Stimulated activated naive CD8-positive, alpha-beta T cell treated with anti-CD3 and anti-CD28 coated beads, Interleukin-15, Interleukin-2, amounts not matched to agents 100 ng/mL and 50 ng/mL, for 24 hours (primary cell): ENCODE measurements at regions not wholly inside any gene's neighbourhood (a gene's known extent, or its start where the extent isn't known, plus 50 kb on each side); places are given as distances from the start of the nearest gene placed in this dataset.
"Not testable (repeated sequence)": the region's sequence is repeated elsewhere in the genome, so short reads cannot be mapped to it uniquely, and the experiment has no call there.

ENCODE experiments used
- H3K27ac Mint-ChIP-seq: one replicate; pipeline ENCODE4 v1.8.0; 2021; ENCODE audit warnings: mild to moderate bottlenecking, mixed read lengths
- H3K27me3 Mint-ChIP-seq: one replicate; pipeline ENCODE4 v1.8.0; 2021; ENCODE audit warnings: mixed read lengths
- H3K36me3 Mint-ChIP-seq: one replicate; pipeline ENCODE4 v1.8.0; 2021; ENCODE audit warnings: low read depth, mixed read lengths
- H3K4me1 Mint-ChIP-seq: one replicate; pipeline ENCODE4 v1.8.0; 2021; ENCODE audit warnings: low read depth, mixed read lengths
- H3K4me3 Mint-ChIP-seq: one replicate; pipeline ENCODE4 v1.8.0; 2021; ENCODE audit warnings: mild to moderate bottlenecking, mixed read lengths
- H3K9me3 Mint-ChIP-seq: one replicate; pipeline ENCODE4 v1.8.0; 2021; ENCODE audit warnings: mixed read lengths

GRCh38 chr9:21607576-21607975, 125.5 kb upstream of the IFNE start:
- Mint-ChIP-seq H3K27ac (no peak overlapping the region), H3K27me3 (no peaks in the 10 kb centered on the region), H3K4me3 (no peak overlapping the region), H3K36me3 (no peaks in the 10 kb centered on the region), H3K9me3 (no peaks in the 10 kb centered on the region), H3K4me1 (peaks cover 56% of the 10 kb centered on the region)

- no peaks in the 10 kb centered on the region for H3K9me3 Mint-ChIP-seq
- H3K4me3 Mint-ChIP-seq: no peak overlapping the region
- H3K36me3 Mint-ChIP-seq: no peaks in the 10 kb centered on the region
- H3K27ac Mint-ChIP-seq: no peak overlapping the region
- peaks cover 61% of the 10 kb centered on the region for H3K4me1 Mint-ChIP-seq
- no peaks in the 10 kb centered on the region for H3K27me3 Mint-ChIP-seq
These were observed 126.1 kb upstream of the IFNE start for GRCh38 chr9:21608200-21608599.

- H3K27me3 Mint-ChIP-seq: no peaks in the 10 kb centered on the region
- no peak overlapping the region for H3K4me3 Mint-ChIP-seq
- H3K27ac Mint-ChIP-seq: no peak overlapping the region
- H3K9me3 Mint-ChIP-seq: no peaks in the 10 kb centered on the region
- H3K4me1 Mint-ChIP-seq: peaks cover 68% of the 10 kb centered on the region
- no peaks in the 10 kb centered on the region for H3K36me3 Mint-ChIP-seq
These were observed 127.4 kb upstream of the IFNE start for GRCh38 chr9:21609506-21609905.

GRCh38 chr9:21611891-21612290, 129.8 kb upstream of the IFNE start:
- H3K9me3 Mint-ChIP-seq: no peaks in the 10 kb centered on the region
- H3K27me3 Mint-ChIP-seq: no peaks in the 10 kb centered on the region
- H3K4me1 Mint-ChIP-seq: peaks cover 89% of the 10 kb centered on the region
- H3K36me3 Mint-ChIP-seq: no peaks in the 10 kb centered on the region
- peak overlapping the region; percentile 56 for H3K4me3 Mint-ChIP-seq
- H3K27ac Mint-ChIP-seq: peak overlapping the region; percentile 82

GRCh38 chr9:21615018-21615417, 132.9 kb upstream of the IFNE start:
- Mint-ChIP-seq H3K9me3 (no peaks in the 10 kb centered on the region), H3K36me3 (no peaks in the 10 kb centered on the region), H3K4me3 (no peak overlapping the region), H3K27me3 (no peaks in the 10 kb centered on the region), H3K4me1 (peaks cover 67% of the 10 kb centered on the region), H3K27ac (no peak overlapping the region)

DNA sequence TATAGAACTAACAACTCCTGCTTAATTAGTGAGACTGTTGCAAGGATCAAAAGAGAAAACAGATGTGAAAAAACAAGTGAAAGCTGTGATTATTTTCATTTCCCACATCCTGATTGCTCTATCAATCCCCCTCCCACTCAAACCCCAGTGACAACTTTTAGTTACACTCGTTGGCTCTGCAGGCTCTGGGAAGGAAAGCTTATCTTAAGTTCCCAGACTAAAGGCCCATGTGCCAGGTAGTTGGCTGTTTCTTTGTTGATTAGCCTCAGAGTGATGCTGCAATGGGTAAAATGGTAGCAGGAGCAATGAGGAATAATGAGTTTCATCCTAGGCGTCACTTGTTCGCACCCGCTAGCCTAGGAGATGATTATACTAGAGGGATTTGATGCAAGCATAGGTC, 133.3 kb upstream of the IFNE start:
- Mint-ChIP-seq H3K9me3 (no peaks in the 10 kb centered on the region), H3K4me3 (no peak overlapping the region), H3K4me1 (peaks cover 63% of the 10 kb centered on the region), H3K27me3 (no peaks in the 10 kb centered on the region), H3K27ac (no peak overlapping the region), H3K36me3 (no peaks in the 10 kb centered on the region)

DNA sequence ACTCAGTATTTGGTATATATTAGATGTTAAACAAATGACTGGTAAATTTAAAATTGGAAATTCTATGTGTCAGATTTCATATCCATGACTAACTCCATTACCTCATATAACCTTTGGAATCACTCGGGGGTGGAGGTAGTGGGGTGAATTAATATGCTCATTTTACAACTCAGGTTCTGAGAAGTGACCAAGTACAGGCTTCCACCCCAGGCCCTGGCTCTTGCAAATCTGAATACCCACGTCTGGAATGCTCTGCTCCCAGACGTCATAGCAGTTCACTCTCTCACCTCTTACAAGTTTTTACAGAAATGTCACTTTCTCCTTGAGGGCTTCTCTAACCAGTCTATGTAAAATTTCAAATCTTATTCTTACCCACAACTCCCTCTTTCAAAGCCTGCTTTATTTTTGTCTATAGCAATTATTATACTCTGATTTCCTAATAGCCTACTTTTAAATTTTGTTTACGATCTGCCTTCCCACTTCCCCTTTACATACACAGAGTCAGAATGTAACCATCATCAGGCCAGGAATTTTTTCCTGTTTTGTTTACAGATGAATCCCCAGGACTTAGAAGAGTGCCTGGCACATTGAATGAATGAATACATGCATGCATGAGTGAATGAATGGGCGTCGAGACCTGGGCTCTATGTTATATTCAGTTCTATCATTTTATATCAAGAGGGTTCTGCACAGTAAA, 134.1 kb upstream of the IFNE start:
- H3K27ac Mint-ChIP-seq: no peak overlapping the region
- H3K4me3 Mint-ChIP-seq: no peak overlapping the region

GRCh38 chr9:21624675-21625644, 142.8 kb upstream of the IFNE start:
- H3K4me1 Mint-ChIP-seq: peaks cover 52% of the 10 kb centered on the region
- H3K4me3 Mint-ChIP-seq: peak overlapping the region; percentile 0
- H3K27me3 Mint-ChIP-seq: no peaks in the 10 kb centered on the region

More for the DNA sequence above, 134.1 kb upstream of the IFNE start:
- Mint-ChIP-seq H3K27me3 (no peaks in the 10 kb centered on the region), H3K9me3 (no peaks in the 10 kb centered on the region), H3K4me1 (peaks cover 55% of the 10 kb centered on the region), H3K36me3 (no peaks in the 10 kb centered on the region)

GRCh38 chr9:21626493-21626892, 144.4 kb upstream of the IFNE start:
- no peak overlapping the region for H3K27ac Mint-ChIP-seq
- peak overlapping the region; percentile 2 for H3K4me3 Mint-ChIP-seq
- peaks cover 10% of the 10 kb centered on the region for H3K36me3 Mint-ChIP-seq
- peaks cover 50% of the 10 kb centered on the region for H3K4me1 Mint-ChIP-seq
- H3K9me3 Mint-ChIP-seq: peaks cover 14% of the 10 kb centered on the region
- peaks cover 3% of the 10 kb centered on the region for H3K27me3 Mint-ChIP-seq

More at GRCh38 chr9:21624675-21625644, 142.8 kb upstream of the IFNE start:
- peaks cover 10% of the 10 kb centered on the region for H3K36me3 Mint-ChIP-seq
- H3K27ac Mint-ChIP-seq: peak overlapping the region; percentile 81
- H3K9me3 Mint-ChIP-seq: peaks cover 12% of the 10 kb centered on the region

DNA sequence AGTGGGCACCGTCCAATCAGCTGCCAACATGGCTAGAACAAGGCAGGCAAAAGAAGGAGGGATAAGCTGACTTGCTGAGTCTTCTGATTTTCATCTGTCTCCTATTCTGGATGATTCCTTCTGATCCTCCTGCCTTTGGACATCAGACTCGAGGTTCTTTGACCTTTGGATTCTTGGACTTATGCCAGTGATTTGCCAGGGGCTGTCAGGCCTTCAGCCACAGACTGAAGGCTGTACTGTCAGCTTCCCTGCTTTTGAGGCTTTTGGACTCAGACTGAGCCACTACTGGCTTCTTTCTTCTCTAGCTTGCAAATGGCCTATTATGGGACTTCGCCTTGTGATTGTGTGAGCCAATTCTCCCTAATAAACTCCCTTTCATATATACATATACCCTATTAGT, 146.8 kb upstream of the IFNE start:
- not testable (repeated sequence) for H3K36me3 Mint-ChIP-seq, H3K27me3 Mint-ChIP-seq, H3K27ac Mint-ChIP-seq, H3K4me3 Mint-ChIP-seq
- Mint-ChIP-seq H3K4me1 (peaks cover 40% of the 10 kb centered on the region), H3K9me3 (peaks cover 14% of the 10 kb centered on the region)

- Mint-ChIP-seq H3K4me3 (no peak overlapping the region), H3K9me3 (peaks cover 6% of the 10 kb centered on the region), H3K27ac (no peak overlapping the region), H3K4me1 (no peaks in the 10 kb centered on the region), H3K27me3 (peaks cover 3% of the 10 kb centered on the region), H3K36me3 (no peaks in the 10 kb centered on the region)
These were observed 152.8 kb upstream of the IFNE start for GRCh38 chr9:21634951-21635350.

- Mint-ChIP-seq H3K9me3 (peaks cover 4% of the 10 kb centered on the region), H3K36me3 (no peaks in the 10 kb centered on the region), H3K4me1 (no peaks in the 10 kb centered on the region), H3K27ac (no peak overlapping the region), H3K27me3 (no peaks in the 10 kb centered on the region), H3K4me3 (no peak overlapping the region)
These were observed 156.0 kb upstream of the IFNE start for GRCh38 chr9:21638104-21638503.

GRCh38 chr9:21653091-21653490, 149.3 kb upstream of the MTAP start:
- no peak overlapping the region for H3K4me3 Mint-ChIP-seq
- H3K27me3 Mint-ChIP-seq: peaks cover 4% of the 10 kb centered on the region
- peaks cover 14% of the 10 kb centered on the region for H3K9me3 Mint-ChIP-seq
- no peak overlapping the region for H3K27ac Mint-ChIP-seq
- H3K36me3 Mint-ChIP-seq: peaks cover 5% of the 10 kb centered on the region
- H3K4me1 Mint-ChIP-seq: peaks cover 8% of the 10 kb centered on the region

GRCh38 chr9:21653589-21653988, 148.8 kb upstream of the MTAP start:
- peaks cover 11% of the 10 kb centered on the region for H3K9me3 Mint-ChIP-seq
- H3K36me3 Mint-ChIP-seq: peaks cover 3% of the 10 kb centered on the region
- no peak overlapping the region for H3K27ac Mint-ChIP-seq
- no peak overlapping the region for H3K4me3 Mint-ChIP-seq
- H3K4me1 Mint-ChIP-seq: peaks cover 8% of the 10 kb centered on the region
- H3K27me3 Mint-ChIP-seq: peaks cover 4% of the 10 kb centered on the region
